Trophoblast cell (in vitro differentiated cells and primary cell): ENCODE measurements at regions not wholly inside any gene's neighbourhood (a gene's known extent, or its start where the extent isn't known, plus 50 kb on each side); places are given as distances from the start of the nearest gene placed in this dataset.

ENCODE experiments used
- DNase-seq, 2 donors: peaks; one replicate each; pipeline ENCODE4 v3.0.0-alpha.2; 2016
- H2AFZ ChIP-seq: 2 replicates; pipeline ENCODE4 v1.6.1; 2013; ENCODE audit warnings: low read length, moderate library complexity, mild to moderate bottlenecking; ENCODE audit not compliant: insufficient read depth, poor library complexity
- H2AK5ac ChIP-seq: 2 replicates; pipeline ENCODE4 v1.6.1; 2013; ENCODE audit warnings: mild to moderate bottlenecking, low read length
- H2BK120ac ChIP-seq: 2 replicates; pipeline ENCODE4 v1.6.1; 2013; ENCODE audit warnings: low read length, mild to moderate bottlenecking, moderate library complexity; ENCODE audit not compliant: insufficient read depth, poor library complexity
- H2BK12ac ChIP-seq: 2 replicates; pipeline ENCODE4 v1.6.1; 2013; ENCODE audit warnings: mild to moderate bottlenecking, low read length, moderate library complexity
- H2BK5ac ChIP-seq: 2 replicates; pipeline ENCODE4 v1.6.1; 2013; ENCODE audit warnings: low read length, low read depth, moderate library complexity, mild to moderate bottlenecking; ENCODE audit not compliant: poor library complexity
- H3K14ac ChIP-seq: 2 replicates; pipeline ENCODE4 v1.6.1; 2013; ENCODE audit warnings: mild to moderate bottlenecking, low read length
- H3K18ac ChIP-seq: 2 replicates; pipeline ENCODE4 v1.6.1; 2013; ENCODE audit warnings: mild to moderate bottlenecking, low read length
- H3K23ac ChIP-seq: 2 replicates; pipeline ENCODE4 v1.6.1; 2013; ENCODE audit warnings: low read length
- H3K27ac ChIP-seq: 2 replicates; pipeline ENCODE4 v1.5.1; 2013; ENCODE audit warnings: low read depth, mild to moderate bottlenecking, inconsistent platforms, low read length, moderate library complexity
- H3K27me3 ChIP-seq: 2 replicates; pipeline ENCODE4 v1.6.1; 2013; ENCODE audit warnings: inconsistent platforms, mild to moderate bottlenecking, low read length, moderate library complexity; ENCODE audit not compliant: insufficient read depth
- H3K36me3 ChIP-seq, 2 experiments: 1 replicate in 1 of 2; 2 replicates in 1 of 2; pipeline ENCODE4 v1.6.1; 2013; ENCODE audit warnings: low read length in 2 of 2, mild to moderate bottlenecking in 2 of 2, moderate library complexity in 1 of 2; ENCODE audit not compliant: insufficient read depth in 2 of 2, control insufficient read depth in 1 of 2
- H3K4ac ChIP-seq: 2 replicates; pipeline ENCODE4 v1.6.1; 2013; ENCODE audit warnings: low read depth, mild to moderate bottlenecking, low read length, moderate library complexity
- H3K4me1 ChIP-seq, 2 experiments: 1 replicate in 1 of 2; 2 replicates in 1 of 2; pipeline ENCODE4 v1.6.1; 2013; ENCODE audit warnings: low read length in 2 of 2, mild to moderate bottlenecking in 2 of 2, moderate library complexity in 1 of 2; ENCODE audit not compliant: insufficient read depth in 2 of 2, control insufficient read depth in 1 of 2
- H3K4me2 ChIP-seq: 2 replicates; pipeline ENCODE4 v1.6.1; 2013; ENCODE audit warnings: inconsistent platforms, mild to moderate bottlenecking, low read length, moderate library complexity
- H3K4me3 ChIP-seq: 2 replicates; pipeline ENCODE4 v1.5.1; 2013; ENCODE audit warnings: mild to moderate bottlenecking, low read depth, low read length, inconsistent platforms
- H3K79me1 ChIP-seq: one replicate; pipeline ENCODE4 v1.6.1; 2013; ENCODE audit warnings: low read length
- H3K79me2 ChIP-seq: 2 replicates; pipeline ENCODE4 v1.6.1; 2013; ENCODE audit warnings: low read length, mild to moderate bottlenecking; ENCODE audit not compliant: control insufficient read depth, insufficient read depth, poor library complexity
- H3K9ac ChIP-seq: 2 replicates; pipeline ENCODE4 v1.6.1; 2013; ENCODE audit warnings: mild to moderate bottlenecking, low read length
- H3K9me3 ChIP-seq: 2 replicates; pipeline ENCODE4 v1.6.1; 2013; ENCODE audit warnings: low read depth, mild to moderate bottlenecking, control low read depth, inconsistent platforms, low read length; ENCODE audit not compliant: insufficient read depth
- H4K12ac ChIP-seq: 2 replicates; pipeline ENCODE4 v1.6.1; 2013; ENCODE audit warnings: low read depth, mild to moderate bottlenecking, low read length, moderate library complexity
- H4K8ac ChIP-seq: 2 replicates; pipeline ENCODE4 v1.6.1; 2013; ENCODE audit warnings: low read depth, mild to moderate bottlenecking, low read length, moderate library complexity
- H4K91ac ChIP-seq: one replicate; pipeline ENCODE4 v1.6.1; 2013; ENCODE audit warnings: low read depth, mild to moderate bottlenecking, low read length, moderate library complexity
- WGBS: extraction: QIAGEN DNeasy Blood & Tissue Kit; methylation state at CpG from one replicate; pipeline ENCODE4 v1.1.7; 2013; ENCODE audit warnings: missing lambda C conversion rate; ENCODE audit not compliant: insufficient read length, insufficient coverage; ENCODE audit errors: extremely low coverage; 5-methylcytosine and 5-hydroxymethylcytosine counted together

DNA sequence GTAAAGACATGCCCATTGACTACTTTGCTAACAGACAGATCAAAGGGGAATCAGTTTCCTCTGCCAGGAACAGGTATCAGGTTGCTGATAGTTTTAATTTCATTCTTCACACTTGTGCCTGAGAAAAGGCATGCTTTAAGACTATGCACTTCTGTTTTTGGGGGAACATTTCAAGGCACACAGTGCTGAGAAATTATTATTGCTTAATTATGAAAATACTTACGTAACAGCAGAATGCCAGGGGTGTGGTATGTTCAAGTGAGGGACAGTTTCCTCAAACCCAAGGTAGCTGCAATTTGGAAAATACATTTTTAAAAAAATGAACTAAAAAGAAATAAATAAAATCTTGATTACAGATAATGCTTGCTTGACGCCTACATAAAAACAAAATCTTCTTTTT, 1746.1 kb upstream of the PIK3C3 start:
- Histone ChIP-seq H2BK12ac (no peak overlapping the region), H4K91ac (no peak overlapping the region), H3K79me2 (no peaks in the 10 kb centered on the region), H3K4me1 (no peaks in the 10 kb centered on the region), H2AFZ (no peak overlapping the region), H2BK120ac (no peak overlapping the region), H3K4ac (no peak overlapping the region), H4K8ac (no peak overlapping the region), H3K9ac (no peak overlapping the region), H2AK5ac (no peak overlapping the region), H3K4me2 (no peak overlapping the region), H3K27me3 (no peaks in the 10 kb centered on the region), H3K23ac (no peak overlapping the region), H3K27ac (no peak overlapping the region), H2BK5ac (no peak overlapping the region), H3K9me3 (no peaks in the 10 kb centered on the region), H4K12ac (no peak overlapping the region), H3K4me3 (no peak overlapping the region), H3K79me1 (no peaks in the 10 kb centered on the region), H3K18ac (no peak overlapping the region), H3K36me3 (no peaks in the 10 kb centered on the region), H3K14ac (no peak overlapping the region)
- WGBS: no CpG with 5 or more reads among the region's 2 CpGs
- DNase-seq: no peak

DNA sequence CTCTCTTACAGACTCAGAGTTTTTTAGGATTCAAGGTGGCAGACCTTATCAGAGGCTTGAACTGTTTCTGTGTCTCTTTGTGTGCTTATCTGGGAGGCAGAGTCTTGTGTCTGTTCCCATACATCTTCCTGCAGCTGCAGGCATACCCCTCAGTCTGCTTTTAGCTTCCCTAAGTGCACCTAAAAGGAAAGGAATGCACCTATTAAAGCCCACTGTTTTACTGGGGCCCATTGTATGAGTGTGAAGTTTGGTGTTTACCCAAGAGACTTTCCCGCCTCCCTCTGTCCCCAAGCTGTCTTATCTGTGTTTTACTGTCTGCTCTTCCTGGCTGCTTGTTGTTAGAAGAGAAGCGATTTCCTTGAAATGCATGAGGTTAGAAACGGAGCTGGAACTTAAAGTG, 1757.3 kb upstream of the PIK3C3 start:
- no peak overlapping the region for H3K18ac ChIP-seq
- DNase-seq: no peak
- no peak overlapping the region for H3K27ac ChIP-seq
- no peak overlapping the region for H2AFZ ChIP-seq
- no peak overlapping the region for H3K14ac ChIP-seq
- H3K23ac ChIP-seq: no peak overlapping the region
- no peak overlapping the region for H3K4me3 ChIP-seq
- H2AK5ac ChIP-seq: no peak overlapping the region
- H3K9me3 ChIP-seq: no peaks in the 10 kb centered on the region
- WGBS: no CpG with 5 or more reads among the region's 3 CpGs
- H3K4me1 ChIP-seq: no peaks in the 10 kb centered on the region
- H4K91ac ChIP-seq: no peak overlapping the region
- no peaks in the 10 kb centered on the region for H3K36me3 ChIP-seq
- no peak overlapping the region for H2BK120ac ChIP-seq
- H3K79me1 ChIP-seq: no peaks in the 10 kb centered on the region
- no peak overlapping the region for H4K8ac ChIP-seq
- H2BK12ac ChIP-seq: no peak overlapping the region
- no peak overlapping the region for H2BK5ac ChIP-seq
- no peak overlapping the region for H3K4ac ChIP-seq
- H3K4me2 ChIP-seq: no peak overlapping the region
- H3K9ac ChIP-seq: no peak overlapping the region
- H4K12ac ChIP-seq: no peak overlapping the region
- no peaks in the 10 kb centered on the region for H3K27me3 ChIP-seq
- no peaks in the 10 kb centered on the region for H3K79me2 ChIP-seq

DNA sequence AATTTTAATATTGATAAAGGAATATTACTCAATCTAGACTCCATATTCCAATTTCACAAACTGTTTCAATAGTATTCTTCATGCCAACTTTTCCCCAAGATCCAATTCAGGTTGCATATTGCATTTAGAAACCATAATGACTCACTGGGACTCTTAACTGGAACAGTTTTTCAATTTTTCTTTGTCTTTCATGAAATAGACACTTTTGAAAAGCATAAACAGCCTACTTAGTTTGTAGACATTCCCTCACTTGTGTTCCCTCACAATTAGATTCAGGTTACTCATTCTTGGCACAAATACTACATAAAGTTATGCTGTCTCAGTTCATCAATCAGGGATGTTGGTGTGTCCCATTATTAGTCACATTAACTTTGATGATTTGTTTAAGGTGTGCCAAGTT, 1768.4 kb upstream of the PIK3C3 start:
- H3K27me3 ChIP-seq: no peaks in the 10 kb centered on the region
- no peak for DNase-seq
- H3K14ac ChIP-seq: no peak overlapping the region

DNA sequence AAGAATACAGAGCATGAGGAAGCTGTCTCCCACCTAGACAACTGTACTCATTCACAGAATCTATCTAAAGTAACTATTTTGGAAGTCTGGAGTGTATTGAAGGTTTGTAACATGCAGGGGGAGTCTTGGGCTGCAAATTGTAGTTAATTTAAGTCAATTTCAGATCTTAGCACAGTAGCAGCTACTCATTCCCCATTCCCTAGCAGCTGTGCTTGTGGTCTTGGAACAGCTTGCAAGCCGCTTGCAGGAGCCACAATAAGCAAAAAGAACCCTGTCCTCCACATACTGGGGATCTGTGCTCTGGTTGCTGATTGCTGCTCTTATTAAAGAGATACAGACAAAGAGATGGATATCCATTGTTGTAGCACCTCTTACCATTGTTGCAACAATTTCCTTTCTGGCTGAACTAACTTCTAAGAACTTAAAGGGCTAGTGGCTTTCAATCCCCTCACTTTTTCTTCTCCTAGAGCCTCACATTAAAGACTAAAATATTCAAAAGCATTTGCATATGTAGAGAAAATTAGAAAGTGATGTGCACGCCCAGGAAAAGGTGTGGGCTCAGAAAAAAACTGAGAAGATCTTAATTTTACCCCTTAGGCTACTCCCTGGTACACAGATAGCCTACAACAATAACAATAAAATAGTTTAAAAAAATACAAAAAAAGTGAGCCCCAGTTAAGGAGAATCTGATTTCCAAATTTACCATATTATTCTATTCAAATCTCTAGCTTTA, 1775.1 kb upstream of the PIK3C3 start:
- Histone ChIP-seq H3K18ac (no peak overlapping the region), H3K79me1 (no peaks in the 10 kb centered on the region), H2BK120ac (no peak overlapping the region)

More for the DNA sequence above, 1768.4 kb upstream of the PIK3C3 start:
- Histone ChIP-seq H3K36me3 (no peaks in the 10 kb centered on the region), H3K23ac (no peak overlapping the region), H4K8ac (no peak overlapping the region), H3K9ac (no peak overlapping the region), H3K18ac (no peak overlapping the region), H3K27ac (no peak overlapping the region), H3K79me2 (no peaks in the 10 kb centered on the region), H4K91ac (no peak overlapping the region), H2BK120ac (no peak overlapping the region), H3K9me3 (no peaks in the 10 kb centered on the region), H3K79me1 (no peaks in the 10 kb centered on the region), H2BK12ac (no peak overlapping the region), H4K12ac (no peak overlapping the region), H3K4me3 (no peak overlapping the region), H2AK5ac (no peak overlapping the region), H3K4me1 (no peaks in the 10 kb centered on the region), H3K4me2 (no peak overlapping the region), H3K4ac (no peak overlapping the region), H2AFZ (no peak overlapping the region), H2BK5ac (no peak overlapping the region)

More for the DNA sequence above, 1775.1 kb upstream of the PIK3C3 start:
- no peak for DNase-seq
- no peaks in the 10 kb centered on the region for H3K36me3 ChIP-seq
- H3K4me3 ChIP-seq: no peak overlapping the region
- H3K4me2 ChIP-seq: no peak overlapping the region
- no peak overlapping the region for H3K23ac ChIP-seq
- H3K79me2 ChIP-seq: no peaks in the 10 kb centered on the region
- no peak overlapping the region for H3K14ac ChIP-seq
- no peak overlapping the region for H3K27ac ChIP-seq
- H3K27me3 ChIP-seq: no peaks in the 10 kb centered on the region
- H4K8ac ChIP-seq: no peak overlapping the region
- no peak overlapping the region for H2AFZ ChIP-seq
- no peak overlapping the region for H2AK5ac ChIP-seq
- no peak overlapping the region for H2BK12ac ChIP-seq
- H3K9me3 ChIP-seq: no peaks in the 10 kb centered on the region
- no peak overlapping the region for H4K12ac ChIP-seq
- H4K91ac ChIP-seq: no peak overlapping the region
- no peak overlapping the region for H3K4ac ChIP-seq
- WGBS: no CpG with 5 or more reads among the region's 2 CpGs
- H3K9ac ChIP-seq: no peak overlapping the region
- H3K4me1 ChIP-seq: no peaks in the 10 kb centered on the region
- H2BK5ac ChIP-seq: no peak overlapping the region
